Ectodermal cell (in vitro differentiated cells): ENCODE measurements at regions not wholly inside any gene's neighbourhood (a gene's known extent, or its start where the extent isn't known, plus 50 kb on each side); places are given as distances from the start of the nearest gene placed in this dataset.

Source experiments
- H3K27ac ChIP-seq: 2 replicates; pipeline ENCODE4 v1.7.0; 2013; ENCODE audit warnings: mild to moderate bottlenecking, low read depth, low read length; ENCODE audit not compliant: insufficient read depth, poor library complexity, severe bottlenecking
- H3K27me3 ChIP-seq: 2 replicates; pipeline ENCODE4 v1.7.0; 2013; ENCODE audit warnings: mild to moderate bottlenecking, low read length; ENCODE audit not compliant: insufficient read depth, control insufficient read depth, poor library complexity, severe bottlenecking
- H3K36me3 ChIP-seq: one replicate; pipeline ENCODE4 v1.7.0; 2013; ENCODE audit warnings: low read length; ENCODE audit not compliant: control insufficient read depth, insufficient read depth
- H3K4me1 ChIP-seq: one replicate; pipeline ENCODE4 v1.7.0; 2013; ENCODE audit warnings: low read length; ENCODE audit not compliant: control insufficient read depth, insufficient read depth
- H3K4me3 ChIP-seq: 2 replicates; pipeline ENCODE4 v1.7.0; 2013; ENCODE audit warnings: low read depth, low read length, control low read depth; ENCODE audit not compliant: insufficient read depth
- H3K9me3 ChIP-seq: 2 replicates; pipeline ENCODE4 v1.7.0; 2013; ENCODE audit warnings: mild to moderate bottlenecking, low read length, moderate library complexity; ENCODE audit not compliant: control insufficient read depth
- WGBS, 2 experiments: methylation state at CpG; one replicate each; pipeline ENCODE4 v1.1.7; 2013; ENCODE audit warnings: missing lambda C conversion rate in 2 of 2; 5-methylcytosine and 5-hydroxymethylcytosine counted together

GRCh38 chr12:30202521-30203254 is 418.9 kb upstream of the TMTC1 start:
- H3K9me3 ChIP-seq, result no peaks in the 10 kb centered on the region
- no peak overlapping the region for H3K27ac ChIP-seq
- H3K27me3 ChIP-seq, result peaks cover 24% of the 10 kb centered on the region
- H3K4me3 ChIP-seq, result no peak overlapping the region
- WGBS, 2 experiments, result 90 to 95% methylated on average over 6 of the region's 6 CpGs
- no peaks in the 10 kb centered on the region for H3K36me3 ChIP-seq
- no peaks in the 10 kb centered on the region for H3K4me1 ChIP-seq

DNA sequence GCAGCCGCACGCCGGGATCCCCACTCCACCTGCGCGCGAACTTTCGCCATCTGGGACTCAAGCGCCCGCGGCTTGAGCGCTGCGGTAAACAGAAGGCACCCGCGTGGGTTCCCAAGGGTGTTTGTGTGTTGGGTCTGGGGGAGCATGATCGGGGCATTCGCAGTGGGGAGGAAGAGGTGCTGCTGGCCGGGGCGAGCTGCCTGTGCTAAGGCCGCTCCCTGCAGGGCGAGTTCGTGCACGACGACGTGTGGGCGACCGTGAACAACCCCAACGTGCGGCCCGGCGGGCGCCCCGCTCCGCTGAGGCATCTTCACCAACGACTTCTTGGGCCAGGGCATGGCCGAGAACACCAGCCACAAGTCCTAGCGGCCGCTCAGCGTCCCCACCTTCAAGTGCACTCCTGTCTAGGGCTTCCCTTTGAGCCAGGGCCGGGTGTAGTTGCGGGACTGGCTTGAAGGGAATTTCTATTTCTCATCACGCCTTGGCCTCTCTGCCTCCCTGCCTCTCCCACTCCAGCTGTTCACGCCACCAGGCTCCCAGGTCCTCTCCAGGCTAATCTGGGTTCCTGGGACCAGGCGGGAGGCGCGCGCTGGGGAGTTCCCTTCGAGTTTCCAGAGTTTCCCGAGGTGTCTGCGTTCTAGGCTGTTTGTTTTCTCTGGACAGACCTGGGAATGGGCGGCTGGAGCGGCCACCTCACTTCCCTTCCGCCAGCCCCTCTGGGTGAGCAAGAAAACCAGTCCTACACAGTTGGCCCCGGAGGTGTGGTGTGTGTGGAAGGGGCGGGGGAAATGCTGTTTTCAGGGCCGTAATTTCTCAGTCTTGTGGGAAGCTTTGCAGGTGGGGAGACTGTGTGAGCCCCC is 417.8 kb upstream of the TMTC1 start:
- 70 to 75% methylated on average over 48 to 52 of the region's 55 CpGs for WGBS, 2 experiments
- no peaks in the 10 kb centered on the region for H3K4me1 ChIP-seq
- no peaks in the 10 kb centered on the region for H3K36me3 ChIP-seq
- no peaks in the 10 kb centered on the region for H3K9me3 ChIP-seq
- H3K4me3 ChIP-seq, result no peak overlapping the region
- H3K27me3 ChIP-seq, result peaks cover 24% of the 10 kb centered on the region
- no peak overlapping the region for H3K27ac ChIP-seq

- Histone ChIP-seq H3K4me1 (no peaks in the 10 kb centered on the region), H3K27ac (no peak overlapping the region), H3K27me3 (peaks cover 24% of the 10 kb centered on the region), H3K4me3 (no peak overlapping the region), H3K36me3 (no peaks in the 10 kb centered on the region), H3K9me3 (no peaks in the 10 kb centered on the region)
- 52 to 65% methylated on average over 22 of the region's 24 CpGs for WGBS, 2 experiments
Measured at GRCh38 chr12:30200864-30201263, 417.1 kb upstream of the TMTC1 start.

GRCh38 chr12:30197392-30198057 is 413.8 kb upstream of the TMTC1 start:
- 79 to 89% methylated on average over 5 to 6 of the region's 6 CpGs for WGBS, 2 experiments
- no peak overlapping the region for H3K4me3 ChIP-seq
- H3K27ac ChIP-seq, result no peak overlapping the region
- no peaks in the 10 kb centered on the region for H3K4me1 ChIP-seq
- no peaks in the 10 kb centered on the region for H3K36me3 ChIP-seq
- H3K27me3 ChIP-seq, result peaks cover 24% of the 10 kb centered on the region
- no peaks in the 10 kb centered on the region for H3K9me3 ChIP-seq

- Histone ChIP-seq H3K27ac (no peak overlapping the region), H3K36me3 (no peaks in the 10 kb centered on the region), H3K4me3 (no peak overlapping the region), H3K27me3 (no peaks in the 10 kb centered on the region), H3K9me3 (no peaks in the 10 kb centered on the region), H3K4me1 (peaks cover 4% of the 10 kb centered on the region)
- WGBS, 2 experiments, result 87 to 94% methylated on average over 3 of the region's 3 CpGs
Measured at GRCh38 chr12:30191696-30192455, 408.1 kb upstream of the TMTC1 start.

- H3K4me1 ChIP-seq, result peaks cover 4% of the 10 kb centered on the region
- H3K27ac ChIP-seq, result no peak overlapping the region
- H3K4me3 ChIP-seq, result no peak overlapping the region
- H3K9me3 ChIP-seq, result no peaks in the 10 kb centered on the region
- H3K27me3 ChIP-seq, result no peaks in the 10 kb centered on the region
- no peaks in the 10 kb centered on the region for H3K36me3 ChIP-seq
- WGBS, 2 experiments, result 88 to 91% methylated on average over 6 to 8 of the region's 8 CpGs
Measured at GRCh38 chr12:30188602-30189326, 405.0 kb upstream of the TMTC1 start.

- H3K36me3 ChIP-seq, result no peaks in the 10 kb centered on the region
- H3K27me3 ChIP-seq, result no peaks in the 10 kb centered on the region
- H3K27ac ChIP-seq, result no peak overlapping the region
- no peaks in the 10 kb centered on the region for H3K9me3 ChIP-seq
- no peak overlapping the region for H3K4me3 ChIP-seq
- WGBS, 2 experiments, result 77 to 80% methylated on average over 2 of the region's 2 CpGs
- peaks cover 4% of the 10 kb centered on the region for H3K4me1 ChIP-seq
Measured at GRCh38 chr12:30187426-30187825, 403.7 kb upstream of the TMTC1 start.

GRCh38 chr12:30181334-30181733 is 397.6 kb upstream of the TMTC1 start:
- Histone ChIP-seq H3K36me3 (no peaks in the 10 kb centered on the region), H3K9me3 (no peaks in the 10 kb centered on the region), H3K4me1 (no peaks in the 10 kb centered on the region), H3K27ac (no peak overlapping the region), H3K4me3 (no peak overlapping the region), H3K27me3 (no peaks in the 10 kb centered on the region)
- 83 to 97% methylated on average over 1 of the region's 1 CpG for WGBS, 2 experiments

DNA sequence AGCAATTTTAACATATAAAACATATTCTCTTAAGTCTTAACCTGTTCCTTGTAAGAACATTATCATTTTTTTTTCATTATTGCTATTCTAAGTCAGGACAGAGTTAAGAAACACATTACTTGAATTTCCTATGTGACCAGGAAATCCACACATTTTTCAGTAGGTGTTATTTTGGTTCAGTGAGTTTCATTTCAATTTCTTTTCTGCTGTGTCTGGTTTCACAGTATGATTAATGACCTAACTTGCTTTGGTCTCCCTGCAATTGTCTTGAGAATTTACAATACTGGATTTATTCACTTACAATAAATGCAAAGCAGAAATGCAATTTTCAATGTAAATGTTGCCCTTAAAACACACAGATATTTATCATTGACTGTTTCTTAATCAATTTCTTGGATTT is 396.9 kb upstream of the TMTC1 start:
- Histone ChIP-seq H3K4me3 (no peak overlapping the region), H3K4me1 (no peaks in the 10 kb centered on the region), H3K27ac (no peak overlapping the region), H3K36me3 (no peaks in the 10 kb centered on the region), H3K9me3 (no peaks in the 10 kb centered on the region), H3K27me3 (no peaks in the 10 kb centered on the region)
